ENCODE measurements at regions not wholly inside any gene's neighbourhood (a gene's known extent, or its start where the extent isn't known, plus 50 kb on each side); places are given as distances from the start of the nearest gene placed in this dataset.
"Not testable (repeated sequence)": the region's sequence is repeated elsewhere in the genome, so short reads cannot be mapped to it uniquely, and the experiment has no call there.

DNA sequence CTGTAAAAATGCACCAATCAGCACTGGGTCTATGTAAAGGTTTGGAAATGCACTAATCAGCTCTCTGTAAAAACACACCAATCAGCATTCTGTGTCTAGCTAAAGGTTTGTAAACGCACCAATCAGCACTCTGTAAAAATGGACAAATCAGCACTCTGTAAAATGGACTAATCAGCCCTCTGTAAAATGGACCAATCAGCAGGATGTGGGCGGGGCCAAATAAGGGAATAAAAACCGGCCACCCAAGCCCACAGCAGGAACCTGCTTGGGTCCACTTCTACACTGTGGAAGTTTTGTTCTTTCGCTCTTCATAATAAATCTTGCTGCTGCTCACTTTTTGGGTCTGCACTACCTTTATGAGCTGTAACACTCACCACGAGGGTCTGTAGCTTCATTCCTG lies 101.0 kb downstream of the SMC2 start:
- not testable (repeated sequence) for H3K4me3 ChIP-seq (ENCODE audit: low read depth, low read length)

DNA sequence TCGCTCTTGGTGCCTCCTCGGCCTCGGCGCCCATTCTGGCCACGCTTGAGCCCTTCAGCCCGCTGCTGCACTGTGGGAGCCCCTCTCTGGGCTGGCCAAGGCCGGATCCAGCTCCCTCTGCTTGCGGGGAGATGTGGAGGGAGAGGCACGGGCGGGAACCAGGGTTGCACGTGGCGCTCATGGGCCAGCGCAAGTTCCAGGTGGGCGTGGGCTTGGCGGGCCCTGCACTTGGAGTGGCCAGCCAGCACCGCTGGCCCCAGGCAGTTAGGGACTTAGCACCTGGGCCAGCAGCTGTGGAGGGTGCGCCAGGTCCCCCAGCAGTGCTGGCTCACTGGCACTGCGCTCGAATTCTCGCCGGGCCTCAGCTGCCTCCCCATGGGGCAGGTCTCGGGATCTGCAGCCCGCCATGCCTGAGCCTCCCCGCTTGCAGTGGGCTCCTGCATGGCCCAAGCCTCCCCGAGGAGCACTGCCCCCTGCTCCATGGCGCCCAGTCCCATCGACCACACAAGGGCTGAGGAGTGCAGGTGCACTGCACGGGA lies 106.4 kb downstream of the SMC2 start:
- TF ChIP-seq, protein P1, sequence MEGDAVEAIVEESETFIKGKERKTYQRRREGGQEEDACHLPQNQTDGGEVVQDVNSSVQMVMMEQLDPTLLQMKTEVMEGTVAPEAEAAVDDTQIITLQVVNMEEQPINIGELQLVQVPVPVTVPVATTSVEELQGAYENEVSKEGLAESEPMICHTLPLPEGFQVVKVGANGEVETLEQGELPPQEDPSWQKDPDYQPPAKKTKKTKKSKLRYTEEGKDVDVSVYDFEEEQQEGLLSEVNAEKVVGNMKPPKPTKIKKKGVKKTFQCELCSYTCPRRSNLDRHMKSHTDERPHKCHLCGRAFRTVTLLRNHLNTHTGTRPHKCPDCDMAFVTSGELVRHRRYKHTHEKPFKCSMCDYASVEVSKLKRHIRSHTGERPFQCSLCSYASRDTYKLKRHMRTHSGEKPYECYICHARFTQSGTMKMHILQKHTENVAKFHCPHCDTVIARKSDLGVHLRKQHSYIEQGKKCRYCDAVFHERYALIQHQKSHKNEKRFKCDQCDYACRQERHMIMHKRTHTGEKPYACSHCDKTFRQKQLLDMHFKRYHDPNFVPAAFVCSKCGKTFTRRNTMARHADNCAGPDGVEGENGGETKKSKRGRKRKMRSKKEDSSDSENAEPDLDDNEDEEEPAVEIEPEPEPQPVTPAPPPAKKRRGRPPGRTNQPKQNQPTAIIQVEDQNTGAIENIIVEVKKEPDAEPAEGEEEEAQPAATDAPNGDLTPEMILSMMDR (IDR thresholded peaks at IDR 0.05; ENCODE audit: borderline replicate concordance, insufficient read depth, low read depth, low read length): no peak
- H3K4me3 ChIP-seq (ENCODE audit: low read depth, low read length): no peak overlapping the region

DNA sequence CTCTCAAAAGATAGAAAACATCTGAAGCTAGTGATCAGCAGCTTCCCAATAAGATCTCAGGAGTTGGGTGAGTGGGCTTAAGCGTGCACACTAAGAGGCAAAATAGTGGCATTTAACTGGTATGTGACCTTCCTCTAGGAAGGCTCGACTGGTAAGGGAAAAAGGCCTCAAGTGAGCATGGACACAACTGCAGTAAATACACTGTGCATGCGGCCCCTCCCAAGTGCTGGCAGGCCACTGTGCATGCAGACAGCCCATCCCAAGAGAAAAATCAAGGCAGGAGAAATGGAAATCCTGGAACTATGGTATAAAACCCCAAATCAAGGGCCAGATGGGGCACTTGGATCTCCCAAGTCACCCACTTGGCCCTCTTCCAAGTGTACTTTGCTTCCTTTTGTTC lies 112.7 kb downstream of the SMC2 start:
- H3K4me3 ChIP-seq (ENCODE audit: low read depth, low read length): no peak overlapping the region
- TF ChIP-seq, protein P1 (IDR thresholded peaks at IDR 0.05; ENCODE audit: borderline replicate concordance, insufficient read depth, low read depth, low read length): no peak

DNA sequence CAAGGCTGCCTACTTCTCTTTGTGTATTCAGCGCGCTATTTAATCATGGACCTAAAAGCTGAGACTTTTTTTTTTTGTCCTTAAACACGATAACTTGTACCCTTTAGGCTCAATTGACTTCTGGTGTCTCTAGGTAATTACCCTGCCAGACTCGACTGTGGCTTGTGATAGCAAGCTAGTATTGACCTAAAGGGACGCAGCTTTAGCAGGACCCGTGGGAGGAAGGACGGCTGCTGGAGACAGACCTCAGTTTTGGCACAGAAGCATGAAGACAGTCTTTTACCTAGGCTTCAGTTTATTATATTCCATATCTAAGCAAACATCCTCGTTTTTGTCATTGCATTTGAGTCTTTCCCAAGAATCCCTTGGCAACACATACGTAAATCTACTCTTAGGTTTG lies 115.3 kb downstream of the SMC2 start:
- no peak overlapping the region for H3K4me3 ChIP-seq (ENCODE audit: low read depth, low read length)

DNA sequence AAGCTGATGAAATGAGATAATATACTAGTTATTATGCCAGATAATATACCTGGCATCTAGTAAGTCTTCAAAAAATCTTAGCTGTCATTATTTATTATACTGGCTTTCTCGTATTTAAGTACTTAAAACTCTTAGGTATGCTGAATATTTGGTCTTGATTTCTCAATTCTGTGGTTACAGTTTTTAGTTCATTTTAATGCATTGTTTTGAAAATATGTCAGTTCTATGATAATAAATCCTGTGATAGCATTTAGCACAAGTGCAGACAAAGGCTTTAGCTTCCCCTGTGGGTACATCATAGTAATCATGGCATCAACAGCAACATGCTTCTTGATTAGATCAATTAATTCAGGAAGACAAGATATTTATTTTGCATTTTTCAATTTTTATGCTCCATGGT lies 133.0 kb downstream of the SMC2 start:
- TF ChIP-seq, protein P1 (IDR thresholded peaks at IDR 0.05; ENCODE audit: borderline replicate concordance, insufficient read depth, low read depth, low read length): no peak
- H3K4me3 ChIP-seq (ENCODE audit: low read depth, low read length): no peak overlapping the region

More for the DNA sequence above, 115.3 kb downstream of the SMC2 start:
- TF ChIP-seq, protein P1 (IDR thresholded peaks at IDR 0.05; ENCODE audit: borderline replicate concordance, insufficient read depth, low read depth, low read length): no peak

DNA sequence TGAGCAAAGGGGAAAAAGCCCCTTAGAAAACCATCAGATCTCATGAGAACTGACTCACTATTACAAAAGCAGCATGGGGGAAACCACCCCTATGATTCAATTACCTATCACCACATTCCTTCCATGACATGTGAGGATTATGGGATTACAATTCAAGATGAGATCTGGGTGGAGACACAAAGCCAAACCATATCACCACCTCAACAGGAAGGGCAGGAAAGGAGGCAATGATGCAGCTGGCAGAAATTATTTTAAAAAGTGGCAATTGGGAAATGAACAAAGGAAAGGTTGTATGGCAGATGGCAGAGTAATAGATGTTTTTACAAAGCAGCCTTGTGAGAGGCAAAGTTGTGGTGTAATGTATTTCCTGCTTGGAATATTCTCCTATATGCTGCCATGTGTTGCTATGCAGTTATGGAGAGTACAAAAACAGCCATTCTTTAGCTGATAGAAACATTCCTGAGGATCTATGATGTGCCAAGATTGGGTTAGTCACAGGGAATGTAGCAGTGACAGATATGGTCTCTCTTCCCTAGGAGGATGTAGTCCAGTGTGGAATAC lies 138.8 kb downstream of the SMC2 start:
- H3K4me3 ChIP-seq (ENCODE audit: low read depth, low read length): no peak overlapping the region
- TF ChIP-seq, protein P1 (IDR thresholded peaks at IDR 0.05; ENCODE audit: borderline replicate concordance, insufficient read depth, low read depth, low read length): no peak

DNA sequence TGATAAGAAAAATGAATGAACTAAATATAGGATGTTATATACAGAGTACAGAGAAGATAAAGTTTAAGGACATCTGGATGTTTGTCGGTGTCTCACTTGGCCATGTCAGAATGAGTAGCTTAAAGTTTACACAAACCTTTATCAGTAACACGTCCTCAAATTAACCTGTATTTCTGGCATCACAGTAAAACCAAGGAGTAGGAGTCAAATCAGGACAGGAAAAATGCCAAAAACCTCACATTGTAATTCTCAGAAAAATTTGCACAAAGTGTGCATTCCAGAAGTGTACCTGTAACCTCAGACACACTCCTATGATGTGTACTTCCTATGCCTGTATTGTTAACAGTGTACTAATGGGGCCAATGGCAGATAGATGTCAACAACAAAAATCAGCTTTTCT lies 139.3 kb downstream of the SMC2 start:
- TF ChIP-seq, protein P1 (IDR thresholded peaks at IDR 0.05; ENCODE audit: borderline replicate concordance, insufficient read depth, low read depth, low read length): no peak

DNA sequence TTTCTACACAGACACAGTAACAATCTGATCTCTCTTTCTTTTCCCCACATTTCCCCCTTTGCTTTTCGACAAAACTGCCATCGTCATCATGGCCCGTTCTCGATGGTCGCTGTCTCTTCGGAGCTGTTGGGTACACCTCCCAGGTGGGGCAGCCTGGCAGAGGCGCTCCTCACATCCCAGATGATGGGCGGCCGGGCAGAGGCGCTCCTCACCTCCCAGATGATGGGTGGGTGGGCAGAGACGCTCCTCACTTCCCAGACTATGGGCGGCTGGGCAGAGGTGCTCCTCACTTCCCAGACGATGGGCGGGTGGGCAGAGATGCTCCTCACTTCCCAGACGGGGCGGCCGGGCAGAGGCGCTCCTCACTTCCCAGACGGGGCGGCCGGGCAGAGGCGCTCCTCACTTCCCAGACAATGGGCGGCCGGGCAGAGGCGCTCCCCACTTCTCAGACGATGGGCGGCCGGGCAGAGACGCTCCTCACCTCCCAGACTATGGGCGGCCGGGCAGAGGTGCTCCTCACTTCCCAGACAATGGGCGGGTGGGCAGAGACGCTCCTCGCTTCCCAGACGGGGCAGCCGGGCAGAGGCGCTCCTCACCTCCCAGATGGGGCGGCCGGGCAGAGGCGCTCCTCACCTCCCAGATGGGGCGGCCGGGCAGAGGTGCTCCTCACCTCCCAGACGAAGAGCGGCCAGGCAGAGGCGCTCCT lies 140.7 kb downstream of the SMC2 start:
- H3K4me3 ChIP-seq (ENCODE audit: low read depth, low read length): not testable (repeated sequence)

More for the DNA sequence above, 139.3 kb downstream of the SMC2 start:
- no peak overlapping the region for H3K4me3 ChIP-seq (ENCODE audit: low read depth, low read length)

DNA sequence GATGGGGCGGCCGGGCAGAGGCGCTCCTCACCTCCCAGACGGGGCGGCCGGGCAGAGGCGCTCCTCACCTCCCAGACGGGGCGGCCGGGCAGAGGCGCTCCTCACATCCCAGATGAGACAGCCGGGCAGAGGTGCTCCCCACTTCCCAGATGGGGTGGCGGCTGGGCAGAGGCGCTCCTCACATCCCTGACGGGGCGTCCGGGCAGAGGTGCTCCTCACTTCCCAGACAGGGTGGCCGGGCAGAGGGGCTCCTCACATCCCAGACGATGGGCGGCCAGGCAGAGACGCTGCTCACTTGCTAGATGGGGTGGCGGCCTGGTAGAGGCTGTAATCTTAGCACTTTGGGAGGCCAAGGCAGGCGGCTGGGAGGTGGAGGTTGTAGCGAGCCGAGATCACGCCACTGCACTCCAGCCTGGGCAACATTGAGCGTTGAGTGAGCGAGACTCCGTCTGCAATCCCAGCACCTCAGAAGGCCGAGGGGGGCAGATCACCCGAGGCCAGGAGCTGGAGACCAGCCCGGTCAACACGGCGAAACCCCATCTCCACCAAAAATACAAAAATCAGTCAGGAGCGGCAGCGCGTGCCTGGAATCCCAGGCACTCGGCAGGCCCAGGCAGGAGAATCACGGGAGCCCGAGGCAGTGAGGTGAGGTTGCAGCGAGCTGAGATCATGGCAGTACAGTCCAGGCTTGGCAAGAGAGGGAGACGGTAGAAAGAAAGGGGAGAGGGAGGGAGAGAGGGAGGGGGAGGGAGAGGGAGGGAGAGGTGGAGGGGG lies 141.4 kb downstream of the SMC2 start:
- not testable (repeated sequence) for H3K4me3 ChIP-seq (ENCODE audit: low read depth, low read length)

Data from GM12875 (cell line).